Left cardiac atrium (tissue), 4 donors: ENCODE measurements at regions not wholly inside any gene's neighbourhood (a gene's known extent, or its start where the extent isn't known, plus 50 kb on each side); places are given as distances from the start of the nearest gene placed in this dataset.

ENCODE experiments used
- ATAC-seq, 2 donors: fragments of 200-7000 bp; cut with Tn5 transposase; one replicate each; pipeline ENCODE4 v1.9.1; 2020; ENCODE audit warnings: mild to moderate bottlenecking in 2 of 2, moderate library complexity in 2 of 2
- DNase-seq: peaks from one replicate; pipeline ENCODE4 v3.0.0-alpha.2; 2020
- intact Hi-C, 2 donors: fragments of 100-400 bp; cut with DNase I; formaldehyde crosslinking; loops; one replicate each; pipeline versions ENCODE4 v1.14.1 to v1.15.1; 2022 to 2023
- donor health status: DM: no; HTN: yes; CAD: no.
- donor health status: DM: no; HTN: yes; CAD: no; lungs with severe emphysema.
- donor health status: DM: yes; HTN: yes; CAD: no.
- donor health status: Dilated cardiomyopathy.

DNA sequence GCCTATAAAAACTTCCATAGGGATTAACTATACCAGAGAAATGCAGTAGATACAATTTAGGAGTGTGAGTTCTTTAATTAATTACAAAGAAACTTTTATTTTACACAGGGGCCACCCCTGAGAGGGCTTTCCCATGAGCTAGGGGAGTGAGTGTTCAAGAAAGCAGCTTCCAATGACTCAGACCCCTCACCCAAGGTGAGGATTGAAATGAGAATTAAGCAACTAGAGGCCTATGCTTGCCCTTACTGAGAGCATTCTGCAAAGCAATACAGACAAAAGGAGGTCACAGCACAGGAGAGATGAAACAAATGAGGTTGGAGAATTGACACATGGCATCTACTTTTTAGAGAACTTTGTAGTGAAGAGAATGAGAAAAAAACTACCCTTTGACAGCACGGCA, 301.8 kb downstream of the WDR11 start:
- intact Hi-C loops: no loop called here
- DNase-seq (no peak), ATAC-seq (no peak)

DNA sequence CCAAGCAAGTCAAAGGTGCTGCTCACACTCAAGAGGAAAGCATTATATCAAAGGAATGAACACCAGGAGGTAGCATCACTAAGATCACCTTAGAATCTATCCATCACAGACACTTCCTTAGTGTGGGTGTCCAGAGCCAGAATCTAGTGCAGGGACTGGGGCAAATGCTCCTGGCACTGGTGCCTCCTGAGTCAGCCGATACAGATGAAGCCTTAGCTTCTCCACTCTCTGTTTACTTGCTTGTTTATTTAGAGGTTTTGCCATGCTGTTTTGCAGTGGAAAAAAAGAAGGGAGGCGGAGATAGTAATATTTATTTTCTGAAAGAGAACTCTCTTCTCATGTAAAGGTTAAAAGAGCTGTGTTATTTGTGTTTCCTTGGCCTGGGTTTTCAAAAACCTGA, 303.1 kb downstream of the WDR11 start:
- DNase-seq (no peak), ATAC-seq (no peak)
- intact Hi-C loops: no loop called here

DNA sequence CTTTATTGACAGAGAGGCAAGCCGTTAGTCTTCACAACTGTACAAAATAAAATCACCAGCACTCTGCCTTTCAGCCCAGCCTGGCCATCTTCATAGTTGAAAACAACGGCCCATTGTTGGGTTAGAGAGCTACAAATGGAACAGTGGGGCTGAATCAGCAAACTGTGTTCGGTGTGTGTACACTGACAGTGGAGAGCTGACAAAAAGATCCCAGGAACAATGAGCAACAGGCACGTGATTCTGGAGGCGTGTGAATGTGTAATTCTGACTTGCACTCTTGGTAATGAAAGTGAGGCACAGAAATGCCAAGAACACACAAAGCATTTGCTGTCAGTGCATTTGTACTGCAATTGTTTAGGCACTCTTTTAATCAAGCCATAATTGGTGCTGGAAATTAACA, 303.7 kb downstream of the WDR11 start:
- ATAC-seq: peak in 1 of 2 donors; percentile 34
- DNase-seq: no peak
- intact Hi-C loops: no loop called here

DNA sequence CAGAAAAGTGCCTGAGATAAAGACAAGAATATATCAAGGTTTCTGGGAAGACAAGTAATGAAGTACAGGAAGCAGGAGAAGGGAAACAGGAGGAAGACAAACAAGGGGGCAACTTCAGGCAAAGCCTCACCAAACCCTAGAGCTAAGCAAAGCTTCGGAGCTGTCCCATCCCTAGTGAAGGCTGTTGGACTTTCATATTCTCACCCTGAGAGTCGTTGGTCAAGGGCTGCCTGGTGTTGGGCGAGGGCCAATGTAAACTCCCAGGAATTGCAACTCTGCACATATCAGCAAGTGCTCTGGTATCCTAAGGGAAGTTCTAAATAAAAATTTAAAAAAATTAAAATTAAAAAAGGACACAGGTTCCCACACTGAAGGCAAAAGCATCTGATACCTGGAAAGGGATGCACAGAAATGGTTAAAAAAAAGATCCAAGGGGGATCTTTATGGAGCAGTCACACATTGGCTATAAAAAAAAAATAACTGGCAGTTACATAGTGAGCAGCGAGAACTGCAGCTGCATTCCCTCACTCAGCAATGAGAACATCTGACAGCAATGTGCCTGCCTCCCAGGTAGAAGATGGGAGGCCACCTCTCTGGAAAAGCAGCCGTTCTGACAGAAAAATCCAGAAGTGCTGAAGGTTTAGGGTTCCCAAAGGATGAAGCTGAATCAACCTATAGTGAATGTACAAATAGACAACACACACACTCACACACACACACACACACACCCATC, 304.7 kb downstream of the WDR11 start:
- DNase-seq (peak; percentile 18), ATAC-seq (peak in 1 of 2 donors; percentile 65)
- intact Hi-C loops: no loop called here

DNA sequence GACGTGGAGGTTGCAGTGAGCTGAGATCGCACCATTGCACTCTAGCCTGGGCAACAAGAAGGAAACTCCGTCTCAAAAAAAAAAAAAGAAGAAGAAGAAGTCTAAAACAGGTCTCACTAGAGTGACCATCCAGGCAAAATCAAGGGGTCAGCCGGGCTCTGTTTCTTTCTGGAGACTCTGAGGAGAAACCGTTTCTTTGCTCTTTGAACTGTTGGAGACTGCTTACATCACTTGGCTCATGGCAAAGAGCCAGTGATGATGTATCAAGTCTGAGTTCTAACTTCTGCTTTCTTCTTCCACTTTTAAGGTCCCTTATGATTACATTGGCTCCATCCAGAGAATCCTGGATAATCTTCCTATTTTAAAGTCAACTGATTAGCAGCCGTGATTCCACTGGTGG, 306.8 kb downstream of the WDR11 start:
- peak; percentile 38 for DNase-seq
- peak; percentile 27 to 69 for ATAC-seq
- intact Hi-C loops: no loop called here

DNA sequence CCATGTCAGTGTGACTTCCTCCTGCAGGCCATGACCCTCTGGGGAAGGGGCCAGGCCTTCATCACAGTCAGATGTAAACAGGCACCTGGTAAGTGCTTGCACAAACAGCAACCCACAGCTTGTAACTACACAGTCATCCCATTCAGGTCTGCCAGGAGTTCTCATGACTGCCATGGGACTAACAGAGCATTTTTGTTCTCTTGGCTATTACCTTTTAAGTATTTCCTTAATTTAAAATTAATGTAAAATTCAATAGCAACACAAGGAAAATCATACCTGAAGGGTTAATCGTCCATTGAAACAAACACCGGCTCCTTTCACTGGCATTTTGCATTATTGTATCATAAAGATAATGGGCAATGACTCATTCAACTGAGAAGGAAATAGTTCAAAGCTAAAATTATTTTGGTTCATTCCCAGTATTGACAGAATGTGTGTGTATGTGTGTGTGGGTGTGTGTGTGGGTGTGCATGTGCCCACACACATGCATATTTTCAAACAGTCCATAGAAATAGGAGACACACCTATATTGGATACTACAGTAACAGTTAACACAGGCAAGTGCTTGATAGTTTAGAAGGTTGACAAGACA, 307.9 kb downstream of the WDR11 start:
- ATAC-seq (no peak), DNase-seq (no peak)
- intact Hi-C loops: no loop called here

DNA sequence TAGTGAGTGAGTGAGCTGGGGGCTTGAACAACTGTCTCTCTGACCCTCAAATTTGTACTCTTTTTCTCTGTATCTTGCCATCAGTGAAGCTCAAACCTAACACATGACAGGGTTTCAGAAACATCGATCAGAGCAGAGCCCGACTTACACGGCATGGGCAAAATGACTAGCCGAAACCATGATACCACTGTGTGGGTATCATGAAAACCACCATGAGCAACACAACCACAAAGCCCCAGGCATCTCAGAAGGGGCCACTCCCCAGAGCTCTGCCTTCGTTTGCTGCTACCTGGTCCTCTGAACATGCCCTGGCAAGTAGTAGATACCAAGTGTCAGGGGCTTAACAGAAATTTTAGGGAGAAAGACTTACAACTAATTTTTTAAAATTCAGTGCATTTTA, 308.5 kb downstream of the WDR11 start:
- ATAC-seq (no peak), DNase-seq (no peak)
- intact Hi-C loops: no loop called here

DNA sequence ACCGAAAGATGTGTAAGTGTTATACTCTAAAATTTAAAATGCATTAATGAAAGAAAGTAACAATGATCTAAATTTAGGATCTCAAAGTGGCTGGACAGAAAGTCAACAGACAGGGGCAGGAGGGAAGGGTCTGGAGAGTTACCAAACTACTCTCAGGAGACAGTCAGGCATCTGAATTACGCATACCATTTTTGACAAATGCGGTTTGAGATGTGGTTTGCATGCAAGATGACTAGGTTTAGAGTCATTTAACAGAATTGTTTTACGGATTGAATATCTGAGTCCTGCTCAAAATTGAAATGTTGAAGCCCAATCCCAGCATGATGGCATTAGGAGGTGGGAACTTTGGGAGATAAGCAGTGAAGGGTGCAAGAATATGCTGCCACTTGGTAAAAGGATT, 314.1 kb downstream of the WDR11 start:
- intact Hi-C loops: no loop called here
- DNase-seq: no peak
- no peak for ATAC-seq

DNA sequence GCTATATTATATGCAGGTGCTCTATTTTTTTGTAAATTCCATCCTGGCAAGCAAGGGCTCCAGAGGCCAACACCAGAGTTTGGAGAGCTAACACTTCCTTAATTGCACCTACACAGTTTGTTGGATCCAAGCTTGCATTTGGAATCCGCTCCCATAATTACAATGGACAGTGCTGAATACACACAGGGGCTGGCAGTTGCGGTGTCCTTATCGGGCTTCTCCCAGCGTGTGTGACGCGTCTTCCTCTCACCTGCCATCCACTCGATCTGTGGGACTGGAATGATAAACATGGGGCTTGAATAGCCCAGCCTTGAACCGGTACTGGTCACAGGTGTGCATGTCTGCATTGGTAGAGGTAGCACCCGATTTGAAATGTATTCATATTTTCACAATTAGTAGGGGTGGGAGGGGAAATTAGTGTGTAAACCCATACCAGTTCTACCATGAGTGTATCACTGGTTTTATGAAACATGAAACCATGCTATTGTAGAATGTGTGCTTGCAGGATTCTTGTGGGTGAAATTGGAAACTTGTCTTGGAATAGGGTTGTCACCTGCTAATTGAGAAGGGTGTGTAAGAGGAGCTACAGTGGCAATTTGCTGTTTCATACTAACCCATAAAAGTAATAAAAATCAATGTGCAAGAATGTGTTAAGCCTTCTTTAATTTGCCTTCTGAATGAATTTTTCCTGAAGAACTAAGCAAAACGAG, 316.5 kb downstream of the WDR11 start:
- intact Hi-C loops: no loop called here
- ATAC-seq: no peak
- DNase-seq: no peak

DNA sequence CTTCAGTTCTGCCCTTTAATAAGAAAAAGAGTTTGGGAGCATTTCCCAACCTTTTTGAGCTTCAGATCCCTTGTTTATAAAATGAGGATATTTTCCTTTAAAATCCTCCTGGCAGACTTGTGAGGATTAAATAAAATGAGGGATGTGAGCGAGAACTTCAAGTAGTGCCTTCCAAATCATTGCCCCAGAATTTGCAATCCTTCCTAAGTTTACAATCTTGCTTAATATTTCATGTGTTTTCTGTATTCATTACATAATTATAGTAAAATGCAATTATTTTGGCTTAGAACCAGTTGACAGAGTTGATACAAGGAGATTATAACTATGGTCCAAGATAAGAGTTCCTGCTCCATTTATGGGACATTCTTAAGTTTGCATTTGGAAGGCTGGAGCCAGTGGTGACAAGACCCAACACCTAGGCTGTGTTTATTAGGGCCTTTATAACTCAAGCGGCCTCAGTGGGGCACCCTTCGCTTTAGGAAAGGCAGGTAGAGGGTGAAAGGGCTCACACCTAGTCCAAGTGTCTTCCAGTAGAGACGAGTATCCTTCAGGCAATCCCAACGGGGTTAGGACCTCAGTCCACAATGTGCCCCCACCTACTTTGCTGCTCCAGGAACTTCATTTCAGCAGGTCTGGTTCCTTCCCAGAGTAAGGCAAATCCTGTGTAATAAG, 317.5 kb downstream of the WDR11 start:
- intact Hi-C loops: no loop called here
- ATAC-seq: peak; percentile 23 to 60
- DNase-seq: no peak

DNA sequence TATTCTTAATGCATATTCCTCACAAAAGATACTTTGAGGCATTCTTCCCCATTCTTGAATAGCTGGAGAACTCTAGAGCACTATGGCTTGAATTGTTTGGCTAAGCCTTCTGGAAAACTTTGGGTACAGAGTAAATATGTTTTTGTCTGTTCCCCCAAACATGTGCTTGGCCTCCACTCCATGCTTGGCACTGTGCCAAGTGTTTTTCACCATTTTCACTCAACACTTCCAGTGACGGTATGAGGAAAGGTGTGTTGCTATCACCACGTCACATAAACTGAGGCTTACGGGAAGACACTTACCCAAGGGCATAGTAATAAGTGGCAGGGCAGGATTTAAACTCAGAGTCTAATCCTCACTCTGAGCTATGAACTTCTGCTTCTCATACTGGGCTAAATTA, 318.2 kb downstream of the WDR11 start:
- no peak for DNase-seq
- no peak for ATAC-seq
- intact Hi-C loops: no loop called here

DNA sequence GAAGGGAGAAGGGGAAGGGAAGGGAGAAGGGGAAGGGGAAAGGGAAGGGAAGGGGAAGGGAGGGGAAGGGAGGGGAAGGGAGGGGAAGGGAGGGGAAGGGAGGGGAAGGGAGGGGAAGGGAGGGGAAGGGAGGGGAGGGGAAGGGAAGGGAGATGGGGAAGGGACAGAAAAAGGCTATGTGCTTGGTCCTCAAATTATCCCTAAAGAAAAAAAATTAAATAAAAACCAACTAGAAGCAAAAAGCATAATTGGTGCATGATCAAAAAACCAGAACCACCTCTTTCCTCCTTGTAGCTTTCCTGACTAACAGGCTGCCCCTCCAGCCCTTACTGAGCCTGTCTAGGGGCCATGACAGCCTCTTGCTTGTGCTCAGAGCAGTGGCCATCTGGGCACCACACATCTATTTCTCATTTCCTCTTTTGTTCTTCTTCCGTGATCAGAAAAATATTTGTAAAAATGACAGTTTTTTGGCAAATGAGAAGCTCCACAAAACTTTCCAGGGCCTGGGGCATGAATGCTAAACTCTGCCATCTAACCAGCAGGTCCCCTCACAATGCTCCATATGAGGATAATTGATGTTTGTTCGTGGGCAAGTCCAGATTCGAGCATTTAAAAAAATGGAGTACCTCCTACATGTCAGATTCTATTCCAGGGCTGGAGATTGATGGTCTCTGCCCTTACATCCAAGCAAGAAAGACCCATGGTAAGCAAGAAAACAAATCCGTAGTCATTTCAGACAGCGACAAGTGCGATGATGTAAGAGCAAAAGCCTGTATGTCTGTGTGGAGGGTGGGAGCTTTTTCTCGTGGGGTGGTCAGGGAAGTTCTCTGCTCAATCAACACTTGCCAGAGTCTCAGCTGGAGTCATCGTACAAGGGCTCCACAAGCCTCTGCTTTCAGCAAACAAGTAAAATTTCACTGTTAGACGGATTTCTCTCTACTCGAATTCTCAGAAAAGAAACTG, 320.9 kb downstream of the WDR11 start:
- DNase-seq (no peak), ATAC-seq (no peak)
- intact Hi-C loops: no loop called here

DNA sequence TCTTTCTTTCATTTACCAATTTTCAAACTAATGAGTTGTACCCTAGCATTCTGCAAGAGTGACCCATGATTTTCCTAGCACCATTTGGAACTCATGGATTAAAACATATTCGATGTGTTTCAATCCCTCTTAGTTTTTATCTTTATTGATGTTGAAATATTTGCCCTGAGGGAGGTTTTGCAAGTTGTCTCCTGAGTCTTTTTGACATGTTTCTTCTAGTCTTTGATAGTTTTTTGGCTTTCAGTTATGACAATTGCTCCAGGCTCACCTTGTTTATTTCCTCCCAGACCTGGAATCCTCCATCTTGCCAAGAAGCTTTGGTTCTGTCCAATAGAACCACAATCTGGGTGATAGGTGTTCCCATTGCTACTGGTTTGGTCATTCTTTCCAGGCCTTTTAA, 327.8 kb downstream of the WDR11 start:
- no peak for ATAC-seq
- intact Hi-C loops: no loop called here
- no peak for DNase-seq

DNA sequence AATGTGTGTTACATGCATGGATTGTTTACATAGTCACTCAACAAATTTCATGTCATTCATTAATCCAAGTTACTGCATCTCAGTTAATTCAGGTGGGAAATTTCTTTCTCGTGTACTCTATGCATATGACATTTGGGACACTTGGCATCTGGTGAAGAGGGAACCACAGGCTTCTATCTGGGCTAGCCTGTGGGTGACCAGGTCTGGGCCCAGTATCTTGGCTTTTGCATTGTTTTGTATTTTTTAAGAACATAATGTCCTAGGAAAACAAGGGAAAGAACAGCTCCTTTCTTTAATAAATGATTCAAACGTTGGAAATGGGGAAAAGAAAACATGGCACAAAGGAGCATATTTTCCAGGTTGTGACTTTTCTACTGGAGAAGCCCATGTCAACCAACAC, 331.1 kb downstream of the WDR11 start:
- ATAC-seq (no peak), DNase-seq (no peak)
- intact Hi-C loops: no loop called here

DNA sequence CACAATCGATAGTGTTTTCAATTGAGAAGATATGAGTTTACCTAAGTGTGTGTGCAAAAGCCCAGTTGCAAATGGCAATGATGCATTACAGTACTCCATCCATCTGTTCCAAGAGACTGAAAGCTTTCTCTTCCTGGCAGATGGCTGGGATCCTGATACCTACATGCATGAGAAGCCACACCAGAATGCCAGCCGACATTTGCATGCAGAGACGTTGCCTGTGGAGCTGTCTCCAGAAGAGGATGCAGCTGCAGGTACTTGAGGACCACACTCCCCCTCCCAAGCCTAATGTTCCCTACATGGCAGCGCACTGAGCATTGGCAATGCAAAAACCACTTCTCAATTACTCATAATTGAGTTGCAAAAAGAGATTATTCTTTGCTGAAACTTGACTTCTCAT, 332.1 kb downstream of the WDR11 start:
- intact Hi-C loops: no loop called here
- DNase-seq (no peak), ATAC-seq (no peak)

DNA sequence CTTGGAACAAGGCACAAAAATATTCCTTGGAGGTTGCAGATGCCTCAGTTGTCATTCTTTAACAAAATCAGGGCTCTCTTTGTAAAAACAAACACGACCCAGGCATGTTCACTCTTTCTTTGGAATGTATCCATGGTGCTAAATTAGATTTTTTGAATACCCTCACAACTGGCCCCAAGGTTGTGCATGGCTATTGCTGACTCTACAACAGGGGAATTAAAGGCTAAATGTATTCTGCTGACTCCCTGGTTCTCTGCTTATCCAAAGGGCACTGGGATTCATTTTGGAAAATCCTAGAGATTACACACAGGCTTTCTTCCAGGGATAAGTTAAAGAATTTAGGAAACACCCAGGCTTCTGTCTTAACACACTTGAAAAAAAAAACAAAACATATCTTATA, 332.5 kb downstream of the WDR11 start:
- no peak for DNase-seq
- intact Hi-C loops: no loop called here
- no peak for ATAC-seq

DNA sequence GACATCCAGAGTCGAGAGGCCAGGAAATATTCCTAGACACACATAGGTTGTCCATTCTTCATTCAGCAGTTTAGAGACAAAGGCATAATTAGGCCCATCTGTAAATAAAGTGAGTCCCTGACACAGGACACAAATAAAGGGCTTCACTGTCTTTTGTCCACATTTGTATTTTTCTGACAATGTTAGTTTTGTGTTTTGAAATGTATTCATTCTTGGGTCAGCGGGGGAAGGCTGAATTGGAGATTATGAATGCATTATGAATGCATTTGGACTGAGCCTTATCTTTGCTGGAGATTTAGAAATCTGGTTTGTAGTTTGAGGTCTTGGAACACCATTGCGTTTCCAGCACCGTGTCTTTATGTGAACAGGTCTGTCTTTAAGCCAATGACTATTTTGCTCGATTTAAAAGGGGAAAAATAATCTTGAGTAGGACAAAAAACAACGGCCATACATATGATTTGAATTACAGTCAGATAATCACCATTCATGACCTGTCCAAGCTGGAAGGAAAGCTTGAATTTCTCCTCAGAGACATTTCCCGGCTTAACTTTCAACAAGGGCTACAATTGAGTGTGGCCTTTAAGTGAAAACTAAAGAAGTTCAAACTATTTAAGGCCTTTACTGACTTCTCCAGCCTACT, 334.8 kb downstream of the WDR11 start:
- DNase-seq (no peak), ATAC-seq (no peak)
- intact Hi-C loops: no loop called here

DNA sequence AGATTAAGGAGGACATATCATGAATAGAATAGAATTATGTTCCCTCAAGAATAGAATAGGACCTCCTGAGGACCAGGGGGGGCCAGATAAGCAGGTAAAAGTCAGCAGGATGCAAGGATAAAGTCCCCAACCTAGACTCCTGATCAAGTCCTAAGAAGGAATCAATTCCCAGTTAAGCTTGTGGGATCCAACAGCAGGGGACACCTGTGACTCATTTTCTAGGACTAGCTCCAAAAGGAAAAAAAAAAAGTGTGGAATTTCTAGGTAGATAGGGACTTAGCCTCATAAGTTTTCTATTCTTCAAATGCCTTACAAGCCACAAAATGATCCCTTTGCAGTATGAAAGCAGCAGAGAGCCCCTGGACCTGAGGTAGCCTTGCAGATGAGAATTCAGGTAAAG, 336.2 kb downstream of the WDR11 start:
- intact Hi-C loops: no loop called here
- ATAC-seq: no peak
- no peak for DNase-seq

DNA sequence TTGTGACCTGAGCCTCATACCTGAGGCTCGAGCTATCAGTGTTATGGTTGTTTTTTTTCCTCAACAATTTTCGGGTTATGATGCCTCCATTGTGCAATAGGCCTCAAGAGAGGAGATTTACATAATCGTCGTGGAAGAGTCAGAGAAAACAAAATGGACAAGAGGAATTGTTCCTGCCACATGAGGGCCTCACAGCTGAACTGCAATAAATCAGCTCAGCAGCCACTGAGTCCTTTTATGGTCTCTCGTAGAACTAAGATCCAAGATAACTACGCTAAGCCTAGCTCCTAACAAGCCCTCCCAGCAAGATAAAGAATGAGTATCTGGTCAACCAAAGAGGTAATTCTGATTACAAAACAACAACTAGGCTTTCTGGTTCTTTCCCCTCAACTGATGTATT, 336.8 kb downstream of the WDR11 start:
- intact Hi-C loops: no loop called here
- no peak for DNase-seq
- no peak for ATAC-seq
